Left ventricle myocardium superior (tissue), 1 donor: ENCODE measurements at regions not wholly inside any gene's neighbourhood (a gene's known extent, or its start where the extent isn't known, plus 50 kb on each side); places are given as distances from the start of the nearest gene placed in this dataset.

Source experiments
- ATAC-seq: fragments of 200-7000 bp; cut with Tn5 transposase; one replicate; pipeline ENCODE4 v1.9.1; 2020; ENCODE audit warnings: mild to moderate bottlenecking, moderate library complexity
- DNase-seq: peaks from one replicate; pipeline ENCODE4 v3.0.0-alpha.2; 2020
- intact Hi-C: fragments of 100-400 bp; cut with micrococcal nuclease; formaldehyde crosslinking; loops from one replicate; pipeline ENCODE4 v1.11.0; 2022
- donor health status: DM: no; HTN: yes; CAD: no; lungs with severe emphysema.

- intact Hi-C loops, result no loop called here
- DNase-seq (peak; percentile 89), ATAC-seq (peak; percentile 97)
These were observed 88.0 kb downstream of the FAM217A start for GRCh38 chr6:3990692-3991491.

- ATAC-seq, result no peak
- no peak for DNase-seq
These were observed 87.0 kb downstream of the FAM217A start for GRCh38 chr6:3991941-3992340.

DNA sequence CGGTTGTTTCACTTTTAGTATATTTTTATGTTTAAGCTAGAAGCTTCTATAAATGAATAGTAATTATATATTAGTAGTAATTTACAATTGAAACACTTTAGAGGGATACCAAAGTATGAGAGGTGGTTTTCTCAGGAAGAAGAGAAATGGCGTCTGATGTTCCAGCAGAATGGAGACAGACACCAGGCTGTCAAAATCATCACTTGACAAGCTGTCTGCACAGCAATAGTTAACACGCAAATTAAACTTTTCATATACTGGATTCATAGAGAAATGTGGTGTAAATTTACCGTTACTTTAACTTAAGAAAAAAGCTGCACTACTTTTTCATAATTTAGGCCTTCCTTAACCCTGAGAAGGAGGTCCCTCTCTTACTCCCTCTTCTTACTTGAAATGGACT lies 82.6 kb downstream of the FAM217A start:
- no peak for ATAC-seq
- intact Hi-C loops, result no loop called here
- DNase-seq, result no peak

More at GRCh38 chr6:3991941-3992340, 87.0 kb downstream of the FAM217A start:
- intact Hi-C loops, result no loop called here

- intact Hi-C loops, result no loop called here
- ATAC-seq (peak; percentile 25), DNase-seq (no peak)
These were observed 81.7 kb downstream of the FAM217A start for GRCh38 chr6:3997177-3997770.

- ATAC-seq (no peak), DNase-seq (no peak)
- intact Hi-C loops, result no loop called here
These were observed 78.9 kb downstream of the FAM217A start for GRCh38 chr6:3999800-4000661.

DNA sequence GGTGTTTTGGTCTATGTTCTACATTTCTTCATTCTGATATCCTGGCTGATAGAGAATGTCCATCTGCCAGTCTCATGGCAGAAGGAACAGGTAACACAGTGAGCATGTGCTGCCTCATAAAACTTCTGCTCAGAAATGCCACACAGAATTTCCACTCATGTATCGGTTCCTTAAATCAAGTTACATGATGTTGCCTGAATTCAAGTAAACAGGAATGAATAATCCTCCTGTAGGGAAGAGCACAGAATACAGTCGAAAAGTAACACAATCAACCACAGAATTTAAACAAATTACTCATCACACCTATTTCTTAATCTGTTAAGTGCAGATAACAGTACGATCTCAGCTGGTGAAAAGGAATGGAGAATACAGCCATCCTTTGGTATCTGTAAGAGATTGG lies 74.7 kb downstream of the FAM217A start:
- intact Hi-C loops, result no loop called here
- DNase-seq (no peak), ATAC-seq (no peak)

DNA sequence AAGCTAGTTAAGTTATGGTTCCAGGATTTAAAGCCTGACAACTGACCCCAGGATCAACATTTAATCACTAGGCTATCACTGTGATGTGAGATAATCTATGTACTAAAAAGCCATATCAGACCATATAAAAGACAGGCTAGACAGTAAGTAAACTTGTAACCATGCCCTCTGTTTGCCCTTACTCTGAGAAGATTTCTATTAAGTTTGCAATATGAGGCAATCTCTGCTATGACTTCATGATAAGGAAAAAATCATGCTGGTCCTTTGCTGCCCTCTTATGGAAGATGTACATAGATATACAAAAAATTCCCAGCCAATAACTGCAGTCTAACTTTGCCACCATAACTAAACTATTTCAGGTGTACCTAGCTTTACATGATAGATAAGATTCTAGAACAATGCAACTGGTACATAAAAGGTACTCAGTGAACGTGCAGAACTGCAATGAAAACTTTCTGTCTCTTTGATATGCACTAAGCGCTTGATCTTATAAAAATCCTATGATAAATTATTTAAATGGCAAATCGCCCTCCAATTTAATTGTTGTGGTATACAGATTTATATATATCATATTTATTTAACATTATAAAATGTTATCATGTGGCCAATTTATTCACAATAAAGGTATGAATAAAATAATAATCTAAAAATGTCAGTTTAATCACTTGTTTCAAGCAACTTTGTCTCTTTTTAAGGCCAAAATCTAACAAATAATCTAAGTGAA lies 70.5 kb downstream of the FAM217A start:
- intact Hi-C loops, result no loop called here
- DNase-seq, result no peak
- peak; percentile 50 for ATAC-seq

DNA sequence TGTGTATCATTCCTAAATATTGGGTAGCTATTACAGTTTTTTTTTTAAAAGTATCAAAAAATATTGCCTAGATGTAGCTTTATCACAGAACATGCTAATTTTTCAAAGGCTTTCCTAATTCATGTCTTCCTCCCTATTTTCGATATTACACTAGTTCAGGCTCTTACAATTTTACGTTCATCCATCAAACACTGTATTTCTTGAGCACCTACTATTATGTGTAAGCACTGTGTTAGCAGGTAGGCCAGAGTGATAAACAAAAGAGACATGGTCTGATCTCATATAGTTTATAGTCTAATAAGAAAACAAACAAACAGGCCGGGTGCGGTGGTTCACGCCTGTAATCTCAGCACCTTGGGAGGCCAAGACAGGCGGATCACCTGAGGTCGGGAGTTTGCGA lies 69.5 kb downstream of the FAM217A start:
- intact Hi-C loops, result no loop called here
- no peak for ATAC-seq
- no peak for DNase-seq

DNA sequence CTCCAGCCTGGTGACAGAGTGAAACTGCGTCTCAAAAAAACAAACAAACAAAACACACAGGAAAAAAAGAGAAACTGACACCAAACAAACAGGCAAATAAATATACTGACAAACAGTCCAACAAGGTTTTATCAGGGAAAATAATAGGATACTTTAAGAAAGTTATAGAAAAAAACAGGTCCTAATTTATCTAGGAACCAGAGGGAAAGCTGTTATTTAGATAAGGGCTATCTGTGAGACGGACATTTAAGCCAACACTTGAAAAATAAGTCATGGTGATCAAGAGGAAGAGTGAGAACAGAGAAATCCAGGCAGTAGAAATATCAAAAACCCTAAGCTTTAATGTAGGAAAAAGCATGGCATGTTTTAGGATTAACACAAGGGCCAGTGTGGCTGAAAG lies 68.9 kb downstream of the FAM217A start:
- intact Hi-C loops, result no loop called here
- ATAC-seq (no peak), DNase-seq (no peak)

DNA sequence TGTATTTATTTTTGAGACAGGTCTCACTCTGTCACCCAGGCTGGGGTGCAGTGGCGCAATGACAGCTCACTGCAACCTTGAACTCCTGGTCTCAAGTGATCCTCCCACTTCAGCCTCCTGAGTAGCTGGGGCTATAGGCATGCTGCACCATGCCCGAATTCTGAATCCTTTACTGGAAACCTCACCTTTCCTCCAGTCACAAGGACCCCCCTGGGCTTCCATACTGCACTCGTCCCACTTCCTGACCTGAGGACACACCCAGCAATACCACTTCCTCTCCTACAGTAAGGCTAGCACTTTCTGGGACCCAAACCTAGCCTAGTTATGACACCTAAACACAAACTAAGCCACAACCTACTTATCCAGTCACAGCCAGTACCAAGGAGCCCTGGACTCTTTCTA lies 68.2 kb downstream of the FAM217A start:
- peak; percentile 28 for ATAC-seq
- DNase-seq, result no peak
- intact Hi-C loops, result no loop called here

GRCh38 chr6:4012826-4013225 lies 66.1 kb downstream of the FAM217A start:
- intact Hi-C loops, result no loop called here
- DNase-seq (no peak), ATAC-seq (no peak)

DNA sequence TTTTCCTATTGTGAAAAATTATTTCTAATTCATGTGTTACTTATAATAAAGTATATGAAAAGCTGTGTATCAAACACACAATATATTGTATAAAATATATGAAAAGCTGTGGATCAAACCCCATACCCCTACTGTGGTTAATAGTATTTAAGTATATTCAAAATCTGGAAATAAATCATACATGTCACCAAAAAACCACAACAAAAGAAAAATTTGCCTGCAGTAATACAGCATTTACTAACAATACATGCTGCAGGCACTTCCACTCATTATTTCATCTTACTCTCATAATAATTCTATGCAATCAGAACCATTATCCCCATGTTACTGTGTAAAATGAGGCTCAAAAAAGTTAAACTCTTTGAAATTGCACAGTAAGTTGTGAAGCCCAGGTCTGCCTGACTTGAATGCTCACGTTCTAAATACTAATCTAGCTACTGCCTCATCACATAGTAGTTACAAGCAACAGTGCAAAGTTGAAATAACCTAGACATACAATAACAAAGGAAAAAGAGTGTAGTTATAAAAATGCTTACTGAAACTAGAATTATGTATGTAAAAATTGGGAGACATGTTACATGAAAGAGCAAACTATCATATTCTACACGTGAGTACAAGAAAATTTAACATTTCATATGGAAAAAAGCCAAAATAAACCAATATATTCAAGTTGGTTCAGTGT lies 61.7 kb downstream of the FAM217A start:
- intact Hi-C loops, result no loop called here
- ATAC-seq (no peak), DNase-seq (no peak)

- intact Hi-C loops, result no loop called here
- ATAC-seq (no peak), DNase-seq (no peak)
These were observed 61.1 kb downstream of the FAM217A start for GRCh38 chr6:4017834-4018170.

- intact Hi-C loops, result no loop called here
- ATAC-seq (peak; percentile 86), DNase-seq (peak; percentile 97)
These were observed 60.6 kb downstream of the FAM217A start for GRCh38 chr6:4018171-4018923.
